A673 (cell line): ENCODE measurements at regions not wholly inside any gene's neighbourhood (a gene's known extent, or its start where the extent isn't known, plus 50 kb on each side); places are given as distances from the start of the nearest gene placed in this dataset.

Source experiments
- BruUV-seq: library from RNA; stranded (reverse); fragments of 400-500 nt; replicated peaks from 2 replicates; lab custom pipeline; 2021; lab: Mats Ljungman, UMichigan
- CTCF ChIA-PET: fragments of 300-600 bp; sonication (Branson Sonifier 250); formaldehyde crosslinking; loops from one replicate; lab custom pipeline; 2022; ENCODE audit warnings: antibody characterized with exemption; lab: Charles Lee
- POLR2A ChIA-PET: fragments of 300-600 bp; sonication (Branson Sonifier 250); formaldehyde crosslinking; loops from one replicate; lab custom pipeline; 2022; ENCODE audit warnings: antibody characterized with exemption; ENCODE audit not compliant: low non-redundant PET; lab: Charles Lee
- DNase-seq: peaks from one replicate; pipeline ENCODE4 v3.0.0-alpha.2; 2015; ENCODE audit warnings: low spot score
- H3K27ac ChIP-seq: fragments of 200-600 bp; sonication (generic); 2 replicates; pipeline ENCODE4 v1.5.1; 2016; ENCODE audit warnings: mixed run types, low read depth, mild to moderate bottlenecking, mixed read lengths, antibody characterized with exemption, low read length; ENCODE audit not compliant: poor library complexity, severe bottlenecking
- H3K27me3 ChIP-seq: fragments of 200-600 bp; sonication (generic); replicated peaks from 2 replicates; pipeline ENCODE4 v1.6.1; 2017; ENCODE audit warnings: mixed run types, low read depth, mild to moderate bottlenecking, mixed read lengths, antibody characterized with exemption, low read length; ENCODE audit not compliant: insufficient read depth, poor library complexity
- H3K36me3 ChIP-seq: fragments of 200-600 bp; sonication (generic); 2 replicates; pipeline ENCODE4 v1.6.1; 2016; ENCODE audit warnings: mixed run types, mild to moderate bottlenecking, mixed read lengths, antibody characterized with exemption, low read length; ENCODE audit not compliant: insufficient read depth, poor library complexity, severe bottlenecking
- H3K4me1 ChIP-seq: fragments of 200-600 bp; sonication (generic); 2 replicates; pipeline ENCODE4 v1.6.1; 2017; ENCODE audit warnings: mixed run types, mild to moderate bottlenecking, mixed read lengths, antibody characterized with exemption, low read length; ENCODE audit not compliant: insufficient read depth, poor library complexity, severe bottlenecking
- H3K4me3 ChIP-seq: fragments of 200-600 bp; sonication (generic); 2 replicates; pipeline ENCODE4 v1.5.1; 2016; ENCODE audit warnings: low read depth, mixed run types, mild to moderate bottlenecking, mixed read lengths, low read length; ENCODE audit not compliant: poor library complexity, severe bottlenecking
- H3K9me3 ChIP-seq: fragments of 200-600 bp; sonication (generic); 2 replicates; pipeline ENCODE4 v1.6.1; 2016; ENCODE audit warnings: mixed run types, low read depth, mild to moderate bottlenecking, mixed read lengths, antibody characterized with exemption, low read length; ENCODE audit not compliant: poor library complexity, severe bottlenecking
- CTCF ChIP-seq: fragments of 300-800, 200-600 bp; sonication (generic); conservative IDR thresholded peaks from 2 replicates; pipeline ENCODE4 v1.5.1; 2017; ENCODE audit warnings: low read depth, mild to moderate bottlenecking, antibody characterized with exemption, low read length, moderate library complexity, mixed read lengths
- EZH2 ChIP-seq: fragments of 200-600 bp; sonication (generic); IDR thresholded peaks from 2 replicates; pipeline ENCODE4 v1.6.1; 2017; ENCODE audit warnings: borderline replicate concordance, low read depth, mild to moderate bottlenecking, mixed read lengths, antibody characterized with exemption, low read length; ENCODE audit not compliant: poor library complexity, severe bottlenecking
- intact Hi-C: fragments of 100-400 bp; cut with micrococcal nuclease; formaldehyde crosslinking; loops from one replicate; pipeline ENCODE4 v1.10.0; 2022; ENCODE audit not compliant: unreplicated experiment

GRCh38 chr10:8962249-8962648 is 907.8 kb downstream of the GATA3 start:
- no peaks in the 10 kb centered on the region for H3K36me3 ChIP-seq
- no peak overlapping the region for H3K4me3 ChIP-seq
- ChIA-PET CTCF (no interaction called here), POLR2A (no interaction called here)
- no peaks in the 10 kb centered on the region for H3K4me1 ChIP-seq
- H3K27me3 ChIP-seq = no peaks in the 10 kb centered on the region
- DNase-seq = no peak
- TF ChIP-seq CTCF (no peak), EZH2 (no peak)
- BruUV-seq = no TSS peak
- H3K27ac ChIP-seq = no peak overlapping the region
- intact Hi-C loops = no loop called here
- no peaks in the 10 kb centered on the region for H3K9me3 ChIP-seq

GRCh38 chr10:8967061-8967460 is 912.6 kb downstream of the GATA3 start:
- CTCF ChIA-PET = no interaction called here
- BruUV-seq = no TSS peak
- TF ChIP-seq CTCF = no peak
- TF ChIP-seq EZH2 = no peak
- POLR2A ChIA-PET = no interaction called here
- intact Hi-C loops = no loop called here
- Histone ChIP-seq H3K4me1 (no peaks in the 10 kb centered on the region), H3K27ac (no peak overlapping the region), H3K27me3 (no peaks in the 10 kb centered on the region), H3K36me3 (no peaks in the 10 kb centered on the region), H3K9me3 (no peaks in the 10 kb centered on the region), H3K4me3 (no peak overlapping the region)
- no peak for DNase-seq

GRCh38 chr10:8969853-8970252 is 915.4 kb downstream of the GATA3 start:
- no peak overlapping the region for H3K27ac ChIP-seq
- no peaks in the 10 kb centered on the region for H3K36me3 ChIP-seq
- TF ChIP-seq CTCF (no peak), EZH2 (no peak)
- POLR2A ChIA-PET = no interaction called here
- H3K27me3 ChIP-seq = no peaks in the 10 kb centered on the region
- CTCF ChIA-PET = no interaction called here
- no peak for DNase-seq
- H3K4me1 ChIP-seq = no peaks in the 10 kb centered on the region
- no peak overlapping the region for H3K4me3 ChIP-seq
- no TSS peak for BruUV-seq
- no peaks in the 10 kb centered on the region for H3K9me3 ChIP-seq
- intact Hi-C loops = no loop called here
